ENCODE measurements at regions not wholly inside any gene's neighbourhood (a gene's known extent, or its start where the extent isn't known, plus 50 kb on each side); places are given as distances from the start of the nearest gene placed in this dataset.

- H3K27ac Mint-ChIP-seq, result no peak overlapping the region
- peaks cover 2% of the 10 kb centered on the region for H3K27me3 Mint-ChIP-seq
- no peak for ATAC-seq
- DNase-seq, result peak; percentile 18
- H3K4me3 Mint-ChIP-seq, result no peak overlapping the region
- CTCF ChIA-PET, result interaction anchor here (0.8 to 2.5 kb wide), 6 partner anchors 11 to 171 kb away, joined by 3 to 14 read pairs (median 3); partner anchors contain the start of gene AHCYL1
- H3K36me3 Mint-ChIP-seq, result peaks cover 3% of the 10 kb centered on the region
- H3K9me3 Mint-ChIP-seq (ENCODE audit: low read depth), result peaks cover 3% of the 10 kb centered on the region
- H3K4me1 Mint-ChIP-seq, result peaks cover 31% of the 10 kb centered on the region
Measured at GRCh38 chr1:109814223-109814622, 50.5 kb upstream of the EPS8L3 start.

Measured in activated CD8-positive, alpha-beta memory T cell treated with anti-CD3 and anti-CD28 coated beads, Interleukin-2, amount 10 ng/mL, durations not matched to agents 7 days and 5 days (primary cell).